Loucy (cell line): ENCODE measurements at regions not wholly inside any gene's neighbourhood (a gene's known extent, or its start where the extent isn't known, plus 50 kb on each side); places are given as distances from the start of the nearest gene placed in this dataset.
A peak's percentile ranks its signal among the peaks of the same experiment; 100 is the strongest.

Experiments
- H2AFZ ChIP-seq: fragments of 200-600 bp; sonication (generic); 2 replicates; pipeline ENCODE4 v1.6.0; 2016; ENCODE audit warnings: antibody characterized with exemption, mild to moderate bottlenecking, low read length, moderate library complexity
- H3F3A ChIP-seq: fragments of 200-600 bp; 2 replicates; pipeline ENCODE4 v1.6.0; 2016; ENCODE audit warnings: antibody characterized with exemption, low read depth, mild to moderate bottlenecking
- H3K27me3 ChIP-seq: fragments of 200-600 bp; sonication (generic); 2 replicates; pipeline ENCODE4 v1.6.1; 2014; ENCODE audit warnings: low read length, mild to moderate bottlenecking; ENCODE audit not compliant: insufficient read depth, poor library complexity, severe bottlenecking
- H3K36me3 ChIP-seq: fragments of 200-600 bp; sonication (generic); 2 replicates; pipeline ENCODE4 v1.6.1; 2016; ENCODE audit warnings: low read length; ENCODE audit not compliant: insufficient read depth
- H3K4me1 ChIP-seq: fragments of 200-600 bp; sonication (generic); 2 replicates; pipeline ENCODE4 v1.5.1; 2014; ENCODE audit warnings: low read length, mild to moderate bottlenecking; ENCODE audit not compliant: insufficient read depth, poor library complexity, severe bottlenecking
- H3K4me2 ChIP-seq: fragments of 200-600 bp; sonication (generic); 2 replicates; pipeline ENCODE4 v1.6.0; 2014; ENCODE audit warnings: antibody characterized with exemption, low read length, low read depth, mild to moderate bottlenecking; ENCODE audit not compliant: poor library complexity, severe bottlenecking
- H3K4me3 ChIP-seq: fragments of 200-600 bp; sonication (generic); 2 replicates; pipeline ENCODE4 v1.5.1; 2014; ENCODE audit warnings: low read length, mild to moderate bottlenecking, mixed read lengths; ENCODE audit not compliant: poor library complexity, severe bottlenecking
- H3K79me2 ChIP-seq: fragments of 200-600 bp; sonication (generic); 2 replicates; pipeline ENCODE4 v1.6.1; 2014; ENCODE audit warnings: low read length; ENCODE audit not compliant: insufficient read depth
- H3K9ac ChIP-seq: fragments of 200-600 bp; sonication (generic); 2 replicates; pipeline ENCODE4 v1.6.0; 2014; ENCODE audit warnings: mild to moderate bottlenecking, low read depth, low read length, moderate library complexity; ENCODE audit not compliant: poor library complexity, severe bottlenecking
- H3K9me2 ChIP-seq: fragments of 200-600 bp; sonication (generic); replicated peaks from 2 replicates; pipeline ENCODE4 v1.6.1; 2016; ENCODE audit warnings: low read depth, low read length, mixed read lengths
- H3K9me3 ChIP-seq: fragments of 200-600 bp; sonication (generic); 2 replicates; pipeline ENCODE4 v1.6.1; 2014; ENCODE audit warnings: mild to moderate bottlenecking, antibody characterized with exemption, low read length, low read depth; ENCODE audit not compliant: insufficient read depth
- H4K20me1 ChIP-seq: fragments of 200-600 bp; sonication (generic); 2 replicates; pipeline ENCODE4 v1.6.0; 2014; ENCODE audit warnings: antibody characterized with exemption, low read length, mild to moderate bottlenecking; ENCODE audit not compliant: insufficient read depth, poor library complexity, severe bottlenecking
- EZH2phosphoT487 ChIP-seq: fragments of 200-600 bp; IDR thresholded peaks from 2 replicates; pipeline ENCODE4 v1.6.1; 2018; ENCODE audit warnings: antibody characterized with exemption, mild to moderate bottlenecking, moderate library complexity, borderline replicate concordance
- TF ChIP-seq, protein P1 (sequence below): fragments of 200-600 bp; sonication (generic); conservative IDR thresholded peaks from 2 replicates; pipeline ENCODE4 v1.5.1; 2014; ENCODE audit warnings: mild to moderate bottlenecking, antibody characterized with exemption, low read length

GRCh38 chr4:180448306-180448705, 1794.9 kb upstream of the TENM3 start:
- Histone ChIP-seq H3K4me3 (no peak overlapping the region), H3K4me1 (no peaks in the 10 kb centered on the region), H3K36me3 (no peaks in the 10 kb centered on the region), H4K20me1 (no peaks in the 10 kb centered on the region), H3K9ac (no peak overlapping the region), H3K4me2 (no peak overlapping the region), H3K9me3 (no peaks in the 10 kb centered on the region), H3K27me3 (no peaks in the 10 kb centered on the region), H2AFZ (no peak overlapping the region), H3K9me2 (no peaks in the 10 kb centered on the region), H3F3A (no peaks in the 10 kb centered on the region), H3K79me2 (no peaks in the 10 kb centered on the region)
- no peak for TF ChIP-seq EZH2phosphoT487
- TF ChIP-seq, protein P1, sequence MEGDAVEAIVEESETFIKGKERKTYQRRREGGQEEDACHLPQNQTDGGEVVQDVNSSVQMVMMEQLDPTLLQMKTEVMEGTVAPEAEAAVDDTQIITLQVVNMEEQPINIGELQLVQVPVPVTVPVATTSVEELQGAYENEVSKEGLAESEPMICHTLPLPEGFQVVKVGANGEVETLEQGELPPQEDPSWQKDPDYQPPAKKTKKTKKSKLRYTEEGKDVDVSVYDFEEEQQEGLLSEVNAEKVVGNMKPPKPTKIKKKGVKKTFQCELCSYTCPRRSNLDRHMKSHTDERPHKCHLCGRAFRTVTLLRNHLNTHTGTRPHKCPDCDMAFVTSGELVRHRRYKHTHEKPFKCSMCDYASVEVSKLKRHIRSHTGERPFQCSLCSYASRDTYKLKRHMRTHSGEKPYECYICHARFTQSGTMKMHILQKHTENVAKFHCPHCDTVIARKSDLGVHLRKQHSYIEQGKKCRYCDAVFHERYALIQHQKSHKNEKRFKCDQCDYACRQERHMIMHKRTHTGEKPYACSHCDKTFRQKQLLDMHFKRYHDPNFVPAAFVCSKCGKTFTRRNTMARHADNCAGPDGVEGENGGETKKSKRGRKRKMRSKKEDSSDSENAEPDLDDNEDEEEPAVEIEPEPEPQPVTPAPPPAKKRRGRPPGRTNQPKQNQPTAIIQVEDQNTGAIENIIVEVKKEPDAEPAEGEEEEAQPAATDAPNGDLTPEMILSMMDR, result no peak

GRCh38 chr4:180449395-180449956, 1793.7 kb upstream of the TENM3 start:
- TF ChIP-seq, protein P1, result peak; percentile 84
- no peak for TF ChIP-seq EZH2phosphoT487
- Histone ChIP-seq H3K27me3 (no peaks in the 10 kb centered on the region), H3K36me3 (no peaks in the 10 kb centered on the region), H3K9ac (peak overlapping the region; percentile 46), H3K4me3 (peak overlapping the region; percentile 68), H3K9me3 (no peaks in the 10 kb centered on the region), H3K79me2 (no peaks in the 10 kb centered on the region), H3K4me1 (no peaks in the 10 kb centered on the region), H2AFZ (peak overlapping the region; percentile 97), H3K9me2 (no peaks in the 10 kb centered on the region), H4K20me1 (no peaks in the 10 kb centered on the region), H3K4me2 (peak overlapping the region; percentile 53), H3F3A (no peaks in the 10 kb centered on the region)

DNA sequence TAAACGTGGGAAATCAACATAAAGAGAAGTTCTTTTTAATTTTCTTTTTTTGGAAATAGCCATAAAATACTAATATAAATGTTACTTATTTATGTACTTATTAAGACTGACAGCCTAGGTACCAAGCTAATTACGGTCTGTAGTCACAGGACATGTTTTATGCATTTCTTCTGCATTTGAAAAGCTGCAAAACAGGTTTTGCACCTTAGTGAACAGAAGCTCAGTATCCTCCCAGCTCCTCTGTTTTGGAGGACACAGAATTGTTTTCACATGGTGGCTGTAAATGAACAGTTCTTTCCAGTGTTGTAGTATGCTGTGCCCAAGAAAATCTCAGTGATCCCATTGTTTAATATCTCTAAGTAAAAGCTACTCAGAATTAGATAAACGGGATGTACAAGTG, 1788.0 kb upstream of the TENM3 start:
- H3K9me3 ChIP-seq, result no peaks in the 10 kb centered on the region
- no peaks in the 10 kb centered on the region for H3K4me1 ChIP-seq
- no peaks in the 10 kb centered on the region for H3K36me3 ChIP-seq
- no peaks in the 10 kb centered on the region for H3K79me2 ChIP-seq
- no peaks in the 10 kb centered on the region for H4K20me1 ChIP-seq
- H3K9ac ChIP-seq, result no peak overlapping the region
- no peaks in the 10 kb centered on the region for H3K9me2 ChIP-seq
- no peak overlapping the region for H3K4me3 ChIP-seq
- H3K4me2 ChIP-seq, result no peak overlapping the region
- H2AFZ ChIP-seq, result no peak overlapping the region
- no peaks in the 10 kb centered on the region for H3K27me3 ChIP-seq
- TF ChIP-seq EZH2phosphoT487, result no peak
- TF ChIP-seq, protein P1, result no peak
- no peaks in the 10 kb centered on the region for H3F3A ChIP-seq
